Astrocyte (in vitro differentiated cells and primary cell): ENCODE measurements at regions not wholly inside any gene's neighbourhood (a gene's known extent, or its start where the extent isn't known, plus 50 kb on each side); places are given as distances from the start of the nearest gene placed in this dataset.

Experiments
- DNase-seq: peaks from one replicate; pipeline ENCODE4 v3.0.0-alpha.2; 2010; ENCODE audit warnings: low read depth
- FAIRE-seq: peaks from 2 replicates; lab custom pipeline; 2011; peaks lifted over from hg19 to GRCh38; lab: Jason Lieb, UNC
- H2AFZ ChIP-seq: 2 replicates; pipeline ENCODE4 v1.6.0; 2012; ENCODE audit warnings: low read depth, low read length, inconsistent platforms
- H3K27ac ChIP-seq: 2 replicates; pipeline ENCODE4 v1.5.1; 2011; ENCODE audit warnings: low read depth, low read length, inconsistent platforms
- H3K27me3 ChIP-seq: 2 replicates; pipeline ENCODE4 v1.6.0; 2011; ENCODE audit warnings: low read length, inconsistent platforms; ENCODE audit not compliant: insufficient read depth
- H3K36me3 ChIP-seq: 2 replicates; pipeline ENCODE4 v1.5.1; 2011; ENCODE audit warnings: low read length, inconsistent platforms; ENCODE audit not compliant: insufficient read depth
- H3K4me1 ChIP-seq: 2 replicates; pipeline ENCODE4 v1.5.1; 2011; ENCODE audit warnings: low read length, inconsistent platforms; ENCODE audit not compliant: insufficient read depth
- H3K4me2 ChIP-seq: 2 replicates; pipeline ENCODE4 v1.6.0; 2012; ENCODE audit warnings: low read length, inconsistent platforms
- H3K4me3 ChIP-seq: 2 replicates; pipeline ENCODE4 v1.5.1; 2011; ENCODE audit warnings: low read depth, mild to moderate bottlenecking, low read length, inconsistent platforms; ENCODE audit not compliant: insufficient read depth
- H3K79me2 ChIP-seq: 2 replicates; pipeline ENCODE4 v1.6.0; 2012; ENCODE audit warnings: mild to moderate bottlenecking, low read length, inconsistent platforms; ENCODE audit not compliant: insufficient read depth
- H3K9ac ChIP-seq: 2 replicates; pipeline ENCODE4 v1.6.0; 2012; ENCODE audit warnings: mild to moderate bottlenecking, low read length, inconsistent platforms
- H3K9me3 ChIP-seq: 2 replicates; pipeline ENCODE4 v1.5.1; 2012; ENCODE audit warnings: low read depth, mild to moderate bottlenecking, low read length, inconsistent platforms; ENCODE audit not compliant: insufficient read depth
- H4K20me1 ChIP-seq: 2 replicates; pipeline ENCODE4 v1.6.0; 2012; ENCODE audit warnings: low read length, inconsistent platforms; ENCODE audit not compliant: insufficient read depth
- H3K27ac Mint-ChIP-seq: one replicate; pipeline ENCODE4 v1.8.0; 2021; ENCODE audit warnings: mild to moderate bottlenecking, mixed read lengths; ENCODE audit not compliant: unreplicated experiment
- H3K27me3 Mint-ChIP-seq: one replicate; pipeline ENCODE4 v1.8.0; 2021; ENCODE audit warnings: low read depth, mixed read lengths; ENCODE audit not compliant: unreplicated experiment
- H3K36me3 Mint-ChIP-seq: one replicate; pipeline ENCODE4 v1.8.0; 2021; ENCODE audit warnings: low read depth, mixed read lengths; ENCODE audit not compliant: unreplicated experiment
- H3K4me1 Mint-ChIP-seq: one replicate; pipeline ENCODE4 v1.8.0; 2021; ENCODE audit warnings: low read depth, mixed read lengths; ENCODE audit not compliant: unreplicated experiment
- H3K4me3 Mint-ChIP-seq: one replicate; pipeline ENCODE4 v1.8.0; 2021; ENCODE audit warnings: mild to moderate bottlenecking, moderate library complexity, mixed read lengths; ENCODE audit not compliant: unreplicated experiment
- H3K9me3 Mint-ChIP-seq: one replicate; pipeline ENCODE4 v1.8.0; 2021; ENCODE audit warnings: mild to moderate bottlenecking, mixed read lengths; ENCODE audit not compliant: unreplicated experiment
- CTCF ChIP-seq: IDR thresholded peaks from 2 replicates; pipeline ENCODE4 v1.5.1; 2011; ENCODE audit warnings: low read depth, mild to moderate bottlenecking, inconsistent platforms, low read length, moderate library complexity; ENCODE audit not compliant: insufficient read depth
- EZH2 ChIP-seq: IDR thresholded peaks from 2 replicates; pipeline ENCODE4 v1.6.1; 2012; ENCODE audit warnings: mild to moderate bottlenecking, low read length, inconsistent platforms; ENCODE audit not compliant: insufficient read depth

DNA sequence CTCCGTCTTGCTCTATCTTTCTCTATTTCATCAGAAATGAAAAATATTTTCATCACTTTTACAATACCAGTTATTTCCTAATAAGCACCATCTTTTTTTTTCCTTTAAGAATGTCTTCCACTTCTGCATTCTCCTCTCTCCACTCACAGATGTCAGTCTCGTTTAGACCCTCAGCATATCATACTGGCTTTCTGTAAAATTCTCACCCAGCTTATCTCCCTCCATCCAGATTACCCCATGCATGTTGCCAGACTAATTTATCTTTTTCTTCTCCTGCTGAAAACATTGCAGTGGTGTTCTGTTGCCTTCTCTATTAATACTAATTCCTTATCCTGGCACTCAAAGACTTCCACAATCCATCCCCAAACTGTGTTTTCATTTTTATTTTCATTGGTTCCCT is 513.8 kb upstream of the KLF12 start:
- H3K36me3 ChIP-seq, result no peaks in the 10 kb centered on the region
- Mint-ChIP-seq H3K9me3 (no peaks in the 10 kb centered on the region), H3K4me3 (no peak overlapping the region), H3K27me3 (no peaks in the 10 kb centered on the region), H3K4me1 (peaks cover 4% of the 10 kb centered on the region), H3K27ac (no peak overlapping the region), H3K36me3 (no peaks in the 10 kb centered on the region)
- no peaks in the 10 kb centered on the region for H3K4me1 ChIP-seq
- FAIRE-seq (no peak), DNase-seq (no peak)
- no peak overlapping the region for H3K27ac ChIP-seq
- no peaks in the 10 kb centered on the region for H3K9me3 ChIP-seq
- no peak overlapping the region for H3K4me2 ChIP-seq
- no peak overlapping the region for H3K9ac ChIP-seq
- H3K27me3 ChIP-seq, result no peaks in the 10 kb centered on the region
- H3K79me2 ChIP-seq, result no peaks in the 10 kb centered on the region
- TF ChIP-seq EZH2 (no peak), CTCF (no peak)
- no peak overlapping the region for H2AFZ ChIP-seq
- no peaks in the 10 kb centered on the region for H4K20me1 ChIP-seq
- no peak overlapping the region for H3K4me3 ChIP-seq

GRCh38 chr13:74647211-74647610 is 513.0 kb upstream of the KLF12 start:
- TF ChIP-seq CTCF, result no peak
- TF ChIP-seq EZH2, result no peak
- no peak overlapping the region for H3K4me3 Mint-ChIP-seq
- Histone ChIP-seq H3K9me3 (no peaks in the 10 kb centered on the region), H4K20me1 (no peaks in the 10 kb centered on the region), H3K4me3 (no peak overlapping the region), H2AFZ (no peak overlapping the region), H3K9ac (no peak overlapping the region), H3K27ac (no peak overlapping the region), H3K4me2 (no peak overlapping the region), H3K27me3 (no peaks in the 10 kb centered on the region), H3K36me3 (no peaks in the 10 kb centered on the region), H3K79me2 (no peaks in the 10 kb centered on the region), H3K4me1 (no peaks in the 10 kb centered on the region)
- peaks cover 4% of the 10 kb centered on the region for H3K4me1 Mint-ChIP-seq
- DNase-seq (no peak), FAIRE-seq (no peak)
- no peak overlapping the region for H3K27ac Mint-ChIP-seq
- H3K9me3 Mint-ChIP-seq, result no peaks in the 10 kb centered on the region
- H3K27me3 Mint-ChIP-seq, result no peaks in the 10 kb centered on the region
- no peaks in the 10 kb centered on the region for H3K36me3 Mint-ChIP-seq

GRCh38 chr13:74646091-74646490 is 511.9 kb upstream of the KLF12 start:
- Histone ChIP-seq H3K27me3 (no peaks in the 10 kb centered on the region), H3K4me3 (no peak overlapping the region), H3K36me3 (no peaks in the 10 kb centered on the region), H3K9me3 (no peaks in the 10 kb centered on the region), H2AFZ (no peak overlapping the region), H3K4me1 (no peaks in the 10 kb centered on the region), H4K20me1 (no peaks in the 10 kb centered on the region), H3K79me2 (no peaks in the 10 kb centered on the region), H3K4me2 (no peak overlapping the region), H3K9ac (no peak overlapping the region), H3K27ac (no peak overlapping the region)
- no peak for DNase-seq
- no peaks in the 10 kb centered on the region for H3K9me3 Mint-ChIP-seq
- no peaks in the 10 kb centered on the region for H3K36me3 Mint-ChIP-seq
- peaks cover 4% of the 10 kb centered on the region for H3K4me1 Mint-ChIP-seq
- no peaks in the 10 kb centered on the region for H3K27me3 Mint-ChIP-seq
- H3K4me3 Mint-ChIP-seq, result no peak overlapping the region
- H3K27ac Mint-ChIP-seq, result no peak overlapping the region
- FAIRE-seq, result no peak
- TF ChIP-seq CTCF, result no peak
- TF ChIP-seq EZH2, result no peak
